ENCODE measurements at regions not wholly inside any gene's neighbourhood (a gene's known extent, or its start where the extent isn't known, plus 50 kb on each side); places are given as distances from the start of the nearest gene placed in this dataset.
A peak's percentile ranks its signal among the peaks of the same experiment; 100 is the strongest.

- DNase-seq (ENCODE audit: low spot score), result no peak
Observed at GRCh38 chr17:79285973-79286372, 211.3 kb downstream of the ENGASE start.

- DNase-seq (ENCODE audit: low spot score), result no peak
Observed at GRCh38 chr17:79282294-79282693, 207.7 kb downstream of the ENGASE start.

- no peak for DNase-seq (ENCODE audit: low spot score)
Observed at GRCh38 chr17:79281803-79282202, 207.2 kb downstream of the ENGASE start.

GRCh38 chr17:79280866-79281572 is 206.4 kb downstream of the ENGASE start:
- no peak for DNase-seq (ENCODE audit: low spot score)

GRCh38 chr17:79280010-79280409 is 205.4 kb downstream of the ENGASE start:
- no peak for DNase-seq (ENCODE audit: low spot score)

GRCh38 chr17:79279320-79279719 is 204.7 kb downstream of the ENGASE start:
- DNase-seq (ENCODE audit: low spot score), result no peak

GRCh38 chr17:79276821-79277220 is 202.2 kb downstream of the ENGASE start:
- peak; percentile 44 for DNase-seq (ENCODE audit: low spot score)

- no peak for DNase-seq (ENCODE audit: low spot score)
Observed at GRCh38 chr17:79273660-79274059, 199.0 kb downstream of the ENGASE start.

- DNase-seq (ENCODE audit: low spot score), result peak; percentile 82
Observed at GRCh38 chr17:79272666-79273219, 198.1 kb downstream of the ENGASE start.

GRCh38 chr17:79272220-79272619 is 197.6 kb downstream of the ENGASE start:
- no peak for DNase-seq (ENCODE audit: low spot score)

- DNase-seq (ENCODE audit: low spot score), result no peak
Observed at GRCh38 chr17:79269620-79270019, 195.0 kb downstream of the ENGASE start.

- DNase-seq (ENCODE audit: low spot score), result no peak
Observed at GRCh38 chr17:79263191-79263590, 188.6 kb downstream of the ENGASE start.

- DNase-seq (ENCODE audit: low spot score), result no peak
Observed at GRCh38 chr17:79262624-79263023, 188.0 kb downstream of the ENGASE start.

- no peak for DNase-seq (ENCODE audit: low spot score)
Observed at GRCh38 chr17:79261355-79262072, 186.9 kb downstream of the ENGASE start.

GRCh38 chr17:79258843-79259242 is 184.2 kb downstream of the ENGASE start:
- DNase-seq (ENCODE audit: low spot score), result no peak

GRCh38 chr17:79258041-79258440 is 183.4 kb downstream of the ENGASE start:
- no peak for DNase-seq (ENCODE audit: low spot score)

- no peak for DNase-seq (ENCODE audit: low spot score)
Observed at GRCh38 chr17:79255926-79256585, 181.4 kb downstream of the ENGASE start.

- no peak for DNase-seq (ENCODE audit: low spot score)
Observed at GRCh38 chr17:79255456-79255855, 180.8 kb downstream of the ENGASE start.

- no peak for DNase-seq (ENCODE audit: low spot score)
Observed at GRCh38 chr17:79255046-79255445, 180.4 kb downstream of the ENGASE start.

GRCh38 chr17:79252886-79253285 is 178.3 kb downstream of the ENGASE start:
- DNase-seq (ENCODE audit: low spot score), result no peak

- no peak for DNase-seq (ENCODE audit: low spot score)
Observed at GRCh38 chr17:79251824-79252223, 177.2 kb downstream of the ENGASE start.

- no peak for DNase-seq (ENCODE audit: low spot score)
Observed at GRCh38 chr17:79249929-79250521, 175.4 kb downstream of the ENGASE start.
